ENCODE measurements at regions not wholly inside any gene's neighbourhood (a gene's known extent, or its start where the extent isn't known, plus 50 kb on each side); places are given as distances from the start of the nearest gene placed in this dataset.

- DNase-seq: no peak
Measured at GRCh38 chr13:75919660-75920199, 283.6 kb downstream of the LMO7 start.

- DNase-seq: no peak
Measured at GRCh38 chr13:75915066-75915465, 278.9 kb downstream of the LMO7 start.

- DNase-seq: no peak
Measured at GRCh38 chr13:75913925-75914324, 277.8 kb downstream of the LMO7 start.

GRCh38 chr13:75910591-75910990, 274.5 kb downstream of the LMO7 start:
- no peak for DNase-seq
